NCI-H460 (cell line): ENCODE measurements at regions not wholly inside any gene's neighbourhood (a gene's known extent, or its start where the extent isn't known, plus 50 kb on each side); places are given as distances from the start of the nearest gene placed in this dataset.

Experiments
- DNase-seq: peaks from one replicate; pipeline ENCODE4 v3.0.0-alpha.2; 2016; ENCODE audit warnings: low read depth; ENCODE audit errors: extremely low read depth

DNA sequence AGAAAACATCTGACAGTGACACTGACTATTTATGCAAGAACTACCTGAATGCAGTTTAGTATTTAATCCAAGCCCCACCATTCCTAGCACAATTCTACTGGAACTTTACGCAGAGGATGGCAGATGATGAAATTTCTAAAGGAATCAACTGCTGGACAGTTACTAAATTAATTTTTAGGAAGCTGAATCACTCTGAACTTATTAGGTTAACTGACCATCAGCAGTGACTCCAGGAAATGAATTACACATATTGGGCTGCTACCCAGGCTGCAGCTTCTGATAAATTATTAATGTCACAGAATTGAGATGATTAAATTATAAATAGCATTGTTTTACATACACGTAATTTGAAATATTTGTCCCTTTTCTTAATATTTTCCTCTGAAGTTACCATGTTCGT lies 250.8 kb downstream of the TMEM182 start:
- DNase-seq: no peak

DNA sequence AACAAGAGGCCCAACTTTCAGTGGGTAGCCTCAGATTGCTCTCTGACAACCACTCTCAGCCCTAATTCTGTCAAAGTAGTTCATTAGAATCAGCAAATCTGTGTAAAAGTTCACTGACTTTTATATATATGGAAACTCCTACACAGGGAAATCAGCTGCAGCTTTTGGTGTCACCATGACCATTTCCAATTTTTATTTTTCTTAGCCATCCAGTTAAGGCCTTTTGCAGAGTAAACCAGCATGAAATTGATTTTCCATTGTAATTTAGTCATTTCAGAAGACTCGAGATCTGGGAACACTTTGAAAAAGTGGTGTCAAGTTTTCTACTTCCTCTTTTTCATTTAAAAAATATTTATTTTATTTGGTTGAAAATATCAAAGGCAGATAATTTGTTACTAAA lies 263.2 kb downstream of the TMEM182 start:
- no peak for DNase-seq

DNA sequence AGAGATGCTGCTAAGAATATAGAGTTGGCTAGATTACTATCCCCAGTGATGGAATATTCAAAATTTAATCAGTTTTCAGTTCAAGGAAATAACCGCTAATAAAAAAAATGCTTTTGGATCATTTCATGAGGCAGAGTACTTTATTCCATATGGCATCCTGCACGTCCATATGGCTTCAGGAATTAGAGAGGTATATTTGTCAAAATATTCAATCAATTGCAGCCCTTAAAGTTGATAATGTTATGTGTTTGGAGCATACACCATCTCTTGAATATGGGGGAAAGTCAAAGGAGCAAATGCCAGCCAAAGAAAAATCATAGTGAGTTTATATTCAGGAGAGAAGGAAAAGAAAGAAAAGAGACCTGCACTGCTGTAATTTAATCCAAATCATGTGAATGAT lies 266.4 kb downstream of the TMEM182 start:
- no peak for DNase-seq
